Suprapubic skin (tissue), 4 donors: ENCODE measurements at regions not wholly inside any gene's neighbourhood (a gene's known extent, or its start where the extent isn't known, plus 50 kb on each side); places are given as distances from the start of the nearest gene placed in this dataset.

Experiments used
- EP300 ChIP-seq: sonication (generic); formaldehyde crosslinking; IDR thresholded peaks from one replicate; pipeline ENCODE4 v1.6.1; 2017; ENCODE audit warnings: antibody characterized with exemption
- POLR2A ChIP-seq, 2 donors: fragments of 450-650 bp; IDR thresholded peaks; one replicate each; pipeline ENCODE4 v1.6.1; 2017; ENCODE audit warnings: antibody characterized with exemption in 2 of 2, mild to moderate bottlenecking in 2 of 2, moderate library complexity in 2 of 2
- POLR2AphosphoS5 ChIP-seq, 3 donors: sonication (generic); formaldehyde crosslinking; IDR thresholded peaks; one replicate each; pipeline ENCODE4 v1.6.1; 2017; ENCODE audit warnings: antibody characterized with exemption in 3 of 3
- TF ChIP-seq, protein P1 (sequence below), 2 donors: fragments of 200-600 bp in 1 of 2; fragments of 450-650 bp in 1 of 2; sonication (generic) in 1 of 2; IDR thresholded peaks; one replicate each; pipeline ENCODE4 v1.5.1; 2016 to 2019; ENCODE audit warnings: antibody characterized with exemption in 2 of 2, mild to moderate bottlenecking in 1 of 2, moderate library complexity in 1 of 2

DNA sequence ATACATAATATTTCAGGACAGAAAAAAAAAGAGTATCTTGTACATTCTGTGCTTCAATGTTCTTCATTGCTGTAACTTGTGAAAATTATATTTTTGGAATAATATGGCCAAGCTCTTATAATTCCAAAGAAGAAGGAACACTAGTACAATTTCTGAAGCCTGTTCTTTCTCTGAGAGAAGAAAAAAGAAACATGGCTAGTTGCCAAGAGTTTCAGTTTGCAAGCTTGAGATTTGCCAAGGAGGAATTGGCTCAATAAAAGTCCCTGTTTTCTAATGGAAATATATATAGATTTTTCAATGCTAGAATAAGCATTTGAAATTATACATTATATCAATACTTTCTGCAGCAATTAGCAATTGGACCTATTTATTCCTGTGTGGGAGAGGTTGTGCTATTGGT is 285.2 kb upstream of the NEGR1 start:
- TF ChIP-seq, protein P1, sequence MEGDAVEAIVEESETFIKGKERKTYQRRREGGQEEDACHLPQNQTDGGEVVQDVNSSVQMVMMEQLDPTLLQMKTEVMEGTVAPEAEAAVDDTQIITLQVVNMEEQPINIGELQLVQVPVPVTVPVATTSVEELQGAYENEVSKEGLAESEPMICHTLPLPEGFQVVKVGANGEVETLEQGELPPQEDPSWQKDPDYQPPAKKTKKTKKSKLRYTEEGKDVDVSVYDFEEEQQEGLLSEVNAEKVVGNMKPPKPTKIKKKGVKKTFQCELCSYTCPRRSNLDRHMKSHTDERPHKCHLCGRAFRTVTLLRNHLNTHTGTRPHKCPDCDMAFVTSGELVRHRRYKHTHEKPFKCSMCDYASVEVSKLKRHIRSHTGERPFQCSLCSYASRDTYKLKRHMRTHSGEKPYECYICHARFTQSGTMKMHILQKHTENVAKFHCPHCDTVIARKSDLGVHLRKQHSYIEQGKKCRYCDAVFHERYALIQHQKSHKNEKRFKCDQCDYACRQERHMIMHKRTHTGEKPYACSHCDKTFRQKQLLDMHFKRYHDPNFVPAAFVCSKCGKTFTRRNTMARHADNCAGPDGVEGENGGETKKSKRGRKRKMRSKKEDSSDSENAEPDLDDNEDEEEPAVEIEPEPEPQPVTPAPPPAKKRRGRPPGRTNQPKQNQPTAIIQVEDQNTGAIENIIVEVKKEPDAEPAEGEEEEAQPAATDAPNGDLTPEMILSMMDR (IDR thresholded peaks at IDR 0.05) = no peak
- TF ChIP-seq POLR2A (IDR thresholded peaks at IDR 0.05) (no peak), POLR2AphosphoS5 (IDR thresholded peaks at IDR 0.05) (no peak), EP300 (no peak)
